Pancreas (tissue), 10 donors: ENCODE measurements at regions not wholly inside any gene's neighbourhood (a gene's known extent, or its start where the extent isn't known, plus 50 kb on each side); places are given as distances from the start of the nearest gene placed in this dataset.

ENCODE experiments used
- ATAC-seq, 4 donors: fragments of 200-7000 bp; cut with Tn5 transposase; one replicate each; pipeline versions ENCODE4 v1.8.0 to v1.9.1; 2020; ENCODE audit warnings: mild to moderate bottlenecking in 4 of 4, moderate library complexity in 4 of 4
- DNase-seq, 6 donors: peaks; one replicate each; pipeline ENCODE4 v3.0.0-alpha.2; 2020
- FAIRE-seq: peaks from 2 replicates; lab custom pipeline; 2012; peaks lifted over from hg19 to GRCh38; lab: Jason Lieb, UNC
- H3K27ac ChIP-seq, 4 donors: fragments of 200-600 bp; sonication (generic); 1 replicate in 3 of 4; 2 replicates in 1 of 4; pipeline versions ENCODE4 v1.5.0 to v1.8.0; 2020
- H3K27me3 ChIP-seq, 4 donors: fragments of 200-600 bp; one replicate each; pipeline ENCODE4 v1.8.0; 2021
- H3K36me3 ChIP-seq, 3 donors: fragments of 200-600 bp; sonication (generic) in 1 of 3; one replicate each; pipeline versions ENCODE4 v1.5.0 to v1.8.0; 2020 to 2021
- H3K4me1 ChIP-seq, 3 donors: fragments of 200-600 bp; one replicate each; pipeline ENCODE4 v1.8.0; 2021
- H3K4me3 ChIP-seq, 4 donors: fragments of 200-600 bp; sonication (generic) in 2 of 4; one replicate each; pipeline versions ENCODE4 v1.5.0 to v1.8.0; 2020 to 2021
- H3K9me3 ChIP-seq, 4 donors: fragments of 200-600 bp; one replicate each; pipeline ENCODE4 v1.8.0; 2021
- CTCF ChIP-seq, 4 donors: fragments of 200-600 bp; sonication (generic) in 3 of 4; IDR thresholded peaks; one replicate each; pipeline versions ENCODE4 v1.5.0 to v1.8.0; 2021; ENCODE audit warnings: antibody characterized with exemption in 4 of 4
- WGBS, 2 donors: extraction: QIAGEN DNeasy Blood & Tissue Kit; methylation state at CpG; one replicate each; pipeline ENCODE4 v1.1.7; 2013; 5-methylcytosine and 5-hydroxymethylcytosine counted together
- intact Hi-C, 3 donors: fragments of 100-400 bp; cut with DNase I; formaldehyde crosslinking; loops; one replicate each; pipeline versions ENCODE4 v1.11.1 to v1.14.2; 2022
- donor health status: healthy with polysubstance abuse.
- donor health status: DM: no; HTN: no; CAD: no; lungs with moderate emphysema.
- donor health status: DM: no; HTN: no; CAD: no.
- donor health status: control.
- donor health status: control.
- donor health status: Bipolar disorder and iron deficiency.
- donor health status: DM: yes; HTN: yes; CAD: no.
- donor health status: DM: no; HTN: no; CAD: no.
- donor health status: DM: no; HTN: no; CAD: no.
- donor health status: DM: yes; HTN: yes; CAD: no.

GRCh38 chr2:107320881-107321280 is 434.9 kb upstream of the ST6GAL2 start:
- TF ChIP-seq CTCF (IDR thresholded peaks at IDR 0.05) = no peak
- FAIRE-seq (no peak), ATAC-seq (no peak), DNase-seq (no peak)
- Histone ChIP-seq H3K9me3 (no peaks in the 10 kb centered on the region), H3K4me3 (no peak overlapping the region), H3K4me1 (no peaks in the 10 kb centered on the region), H3K27ac (no peak overlapping the region), H3K27me3 (no peaks in the 10 kb centered on the region), H3K36me3 (no peaks in the 10 kb centered on the region)
- intact Hi-C loops = no loop called here
- WGBS, 2 donors = 80 to 95% methylated on average over 1 of the region's 1 CpG

- intact Hi-C loops = no loop called here
- FAIRE-seq (no peak), ATAC-seq (no peak), DNase-seq (no peak)
- Histone ChIP-seq H3K36me3 (no peaks in the 10 kb centered on the region), H3K9me3 (no peaks in the 10 kb centered on the region), H3K4me3 (no peak overlapping the region), H3K27me3 (no peaks in the 10 kb centered on the region), H3K4me1 (no peaks in the 10 kb centered on the region), H3K27ac (no peak overlapping the region)
- TF ChIP-seq CTCF (IDR thresholded peaks at IDR 0.05) = no peak
- 20 to 24% methylated on average over 6 of the region's 6 CpGs for WGBS, 2 donors
Measured at GRCh38 chr2:107322416-107322815, 436.4 kb upstream of the ST6GAL2 start.

- no peak overlapping the region for H3K4me3 ChIP-seq
- intact Hi-C loops = no loop called here
- TF ChIP-seq CTCF (IDR thresholded peaks at IDR 0.05) = no peak
- no peak overlapping the region for H3K27ac ChIP-seq
- H3K4me1 ChIP-seq = no peaks in the 10 kb centered on the region
- no peak for ATAC-seq
- 59 to 66% methylated on average over 8 of the region's 8 CpGs for WGBS, 2 donors
- peaks cover 0 to 6% (median 0%) of the 10 kb centered on the region in 4 donors for H3K9me3 ChIP-seq
- H3K27me3 ChIP-seq = no peaks in the 10 kb centered on the region
- DNase-seq = no peak
- no peaks in the 10 kb centered on the region for H3K36me3 ChIP-seq
- no peak for FAIRE-seq
Measured at GRCh38 chr2:107323946-107324565, 438.1 kb upstream of the ST6GAL2 start.

- DNase-seq (no peak), FAIRE-seq (no peak), ATAC-seq (peak in 3 of 4 donors; percentile 25 to 52 (median 43))
- Histone ChIP-seq H3K27me3 (no peaks in the 10 kb centered on the region), H3K36me3 (no peaks in the 10 kb centered on the region), H3K4me3 (no peak overlapping the region), H3K27ac (no peak overlapping the region), H3K9me3 (peaks cover 0 to 6% (median 0%) of the 10 kb centered on the region in 4 donors), H3K4me1 (no peaks in the 10 kb centered on the region)
- TF ChIP-seq CTCF (IDR thresholded peaks at IDR 0.05) = no peak
- intact Hi-C loops = no loop called here
- 70 to 74% methylated on average over 4 of the region's 4 CpGs for WGBS, 2 donors
Measured at GRCh38 chr2:107325981-107326786, 440.2 kb upstream of the ST6GAL2 start.

GRCh38 chr2:107334306-107334705 is 448.3 kb upstream of the ST6GAL2 start:
- DNase-seq (no peak), ATAC-seq (no peak), FAIRE-seq (no peak)
- 55 to 61% methylated on average over 2 of the region's 2 CpGs for WGBS, 2 donors
- intact Hi-C loops = no loop called here
- Histone ChIP-seq H3K4me1 (no peaks in the 10 kb centered on the region), H3K27me3 (no peaks in the 10 kb centered on the region), H3K36me3 (no peaks in the 10 kb centered on the region), H3K4me3 (no peak overlapping the region), H3K9me3 (no peaks in the 10 kb centered on the region), H3K27ac (no peak overlapping the region)
- no peak for TF ChIP-seq CTCF (IDR thresholded peaks at IDR 0.05)
